Esophagus mucosa (tissue), 1 donor: ENCODE measurements at regions not wholly inside any gene's neighbourhood (a gene's known extent, or its start where the extent isn't known, plus 50 kb on each side); places are given as distances from the start of the nearest gene placed in this dataset.
A peak's percentile ranks its signal among the peaks of the same experiment; 100 is the strongest.

Source experiments
- ATAC-seq: fragments of 200-7000 bp; cut with Tn5 transposase; one replicate; pipeline ENCODE4 v1.9.1; 2020
- donor health status: DM: yes; HTN: yes; CAD: no.

- peak; percentile 72 for ATAC-seq
Measured at GRCh38 chr12:3336606-3337311, 154.2 kb upstream of the PRMT8 start.

- ATAC-seq, result no peak
Measured at GRCh38 chr12:3337944-3338343, 153.1 kb upstream of the PRMT8 start.

GRCh38 chr12:3339221-3339620 lies 151.8 kb upstream of the PRMT8 start:
- ATAC-seq, result no peak

GRCh38 chr12:3341594-3341993 lies 149.4 kb upstream of the PRMT8 start:
- ATAC-seq, result peak; percentile 42

DNA sequence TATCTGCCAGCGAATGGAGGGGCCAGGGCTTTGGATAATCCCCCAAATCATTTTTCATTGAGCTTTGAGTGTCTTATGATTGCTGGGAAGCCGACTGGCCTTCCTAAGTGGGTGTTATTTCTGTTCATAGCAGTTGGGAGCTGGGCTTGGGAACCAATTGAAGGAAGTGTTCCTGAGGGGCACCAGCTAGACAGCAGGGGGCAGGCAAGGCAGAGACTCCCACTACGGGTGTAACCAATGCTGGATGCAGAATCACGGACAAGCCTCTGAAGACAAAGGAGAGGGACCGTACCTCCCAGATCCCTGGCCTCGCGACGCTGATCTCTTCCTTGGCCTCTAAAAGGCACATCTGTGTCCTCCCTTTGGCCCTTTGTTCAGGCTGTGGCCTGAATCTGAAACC lies 149.0 kb upstream of the PRMT8 start:
- no peak for ATAC-seq

- no peak for ATAC-seq
Measured at GRCh38 chr12:3348055-3348454, 142.9 kb upstream of the PRMT8 start.

DNA sequence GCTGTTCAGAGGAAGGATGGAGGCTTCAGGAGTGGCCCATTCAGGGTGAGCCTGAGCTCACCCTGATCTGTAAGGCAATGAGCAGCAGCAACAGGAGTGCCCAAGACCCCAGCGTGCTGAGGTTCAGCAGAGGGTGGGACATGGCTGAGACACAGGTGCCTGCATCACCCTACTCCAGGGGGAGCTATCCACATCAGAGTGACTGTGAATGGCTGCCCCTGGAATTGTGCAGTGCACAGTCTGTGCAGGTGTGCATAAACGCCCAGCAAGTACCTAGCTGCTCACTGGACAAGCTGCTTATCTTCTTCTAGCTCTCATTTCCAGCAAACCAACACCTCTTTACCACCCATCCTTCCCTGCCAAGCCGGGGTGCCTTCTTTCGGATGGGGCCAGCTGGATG lies 140.6 kb upstream of the PRMT8 start:
- ATAC-seq, result no peak

- no peak for ATAC-seq
Measured at GRCh38 chr12:3351731-3352130, 139.3 kb upstream of the PRMT8 start.

DNA sequence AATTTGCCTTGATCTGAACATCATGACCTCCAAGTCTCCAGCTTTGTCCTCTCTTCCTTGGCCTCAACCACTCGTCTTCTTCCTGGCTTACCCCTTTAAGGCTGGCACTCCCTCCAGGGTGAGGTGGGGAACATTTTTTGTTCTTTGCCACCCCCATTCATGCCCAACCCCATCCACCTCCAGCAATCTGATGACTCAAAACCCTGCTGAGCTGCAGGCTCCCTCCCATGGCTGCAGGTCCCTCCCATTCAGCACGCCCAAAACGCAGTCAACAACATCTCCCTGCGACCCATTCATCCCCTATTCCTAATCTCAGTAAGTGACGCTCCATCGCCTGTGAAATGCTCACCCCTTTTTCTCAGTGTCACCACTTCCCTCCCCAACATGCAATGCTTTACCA lies 138.8 kb upstream of the PRMT8 start:
- peak; percentile 85 for ATAC-seq

DNA sequence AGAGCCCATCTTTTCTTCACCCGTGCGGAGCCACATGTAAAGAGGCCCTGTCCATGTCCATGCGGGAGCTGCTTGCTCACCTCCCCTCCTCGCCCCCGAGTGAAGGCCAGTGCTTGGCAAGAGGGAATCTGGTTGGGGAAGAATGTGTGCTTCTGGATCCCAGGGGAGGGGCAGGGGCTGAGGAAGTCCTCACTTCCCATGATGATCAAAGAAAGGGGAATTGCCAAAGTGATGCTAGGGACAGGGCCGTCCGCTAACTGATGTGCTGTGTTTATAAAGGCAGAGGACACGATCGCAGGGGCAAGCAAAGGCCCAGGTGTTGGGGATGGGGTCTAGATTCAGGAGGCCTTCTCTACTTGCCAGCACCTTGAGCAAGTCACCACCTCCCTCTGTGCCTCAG lies 137.4 kb upstream of the PRMT8 start:
- no peak for ATAC-seq

GRCh38 chr12:3354586-3354985 lies 136.4 kb upstream of the PRMT8 start:
- no peak for ATAC-seq

- ATAC-seq, result no peak
Measured at GRCh38 chr12:3355378-3355900, 135.6 kb upstream of the PRMT8 start.

DNA sequence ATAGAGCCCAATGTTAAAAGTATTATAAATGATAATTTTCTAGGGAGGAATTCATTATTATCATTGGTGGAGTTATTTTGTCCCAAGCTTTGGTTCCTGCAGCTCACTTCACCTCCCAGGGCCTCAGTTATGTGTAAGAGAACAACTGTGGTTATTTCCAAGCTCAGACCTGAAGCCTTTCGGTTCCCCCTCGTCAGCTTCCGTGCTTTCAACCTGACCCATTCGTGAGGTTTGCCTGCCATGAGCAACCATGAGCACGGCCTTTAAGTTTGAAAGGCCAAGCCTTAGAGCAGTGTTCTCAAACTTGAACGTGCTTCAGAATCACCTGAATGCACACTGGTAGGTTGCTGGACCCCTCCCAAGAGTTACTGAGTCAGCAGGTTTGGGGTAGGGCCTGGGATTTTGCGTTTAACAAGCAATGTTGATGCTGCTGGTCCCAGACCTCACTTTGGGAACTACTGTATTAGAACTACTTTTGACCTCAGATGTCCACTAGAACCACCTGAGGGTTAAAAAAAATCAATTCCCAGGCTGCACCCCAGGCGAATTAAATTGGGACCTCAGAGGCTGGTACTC lies 133.0 kb upstream of the PRMT8 start:
- ATAC-seq, result no peak

- no peak for ATAC-seq
Measured at GRCh38 chr12:3359478-3359877, 131.5 kb upstream of the PRMT8 start.

DNA sequence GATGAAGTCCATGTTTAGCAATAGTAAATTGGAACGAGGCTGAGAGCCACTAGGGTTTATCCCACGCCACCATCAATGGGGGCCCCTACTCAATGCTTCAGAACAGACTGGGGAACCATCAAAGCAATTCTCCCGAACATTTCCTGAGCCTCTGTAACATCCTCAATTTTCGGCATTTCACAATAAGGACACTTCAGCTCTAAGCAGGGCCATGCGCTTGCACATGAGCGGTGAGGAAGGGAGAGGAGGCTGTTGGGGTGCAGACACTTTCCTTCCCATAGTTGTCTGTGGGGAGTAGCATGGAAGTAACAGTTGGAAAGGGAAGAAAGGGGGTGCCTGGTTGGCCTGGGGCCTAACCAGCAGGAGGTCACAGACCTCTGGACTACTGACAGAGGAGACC lies 129.9 kb upstream of the PRMT8 start:
- no peak for ATAC-seq

GRCh38 chr12:3362737-3363136 lies 128.3 kb upstream of the PRMT8 start:
- no peak for ATAC-seq

DNA sequence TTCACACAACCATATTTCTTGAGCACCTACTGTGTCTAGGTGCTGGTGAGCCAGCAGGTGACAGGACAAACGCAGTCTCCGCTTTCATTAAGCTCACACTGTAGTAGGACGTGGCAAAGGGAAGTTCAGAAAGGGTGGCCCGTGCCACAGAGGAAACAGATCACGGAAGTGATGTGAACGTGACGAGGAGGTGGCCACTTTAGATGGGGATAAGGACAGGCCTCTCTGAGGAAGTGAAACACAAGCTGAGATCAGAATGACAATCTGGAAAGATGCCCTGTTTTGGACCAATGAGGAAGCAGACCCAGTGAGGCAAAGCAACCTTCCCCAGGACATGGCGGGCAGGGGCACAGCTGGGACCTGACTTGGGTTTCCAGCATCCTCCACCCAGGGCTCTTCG lies 127.4 kb upstream of the PRMT8 start:
- no peak for ATAC-seq

DNA sequence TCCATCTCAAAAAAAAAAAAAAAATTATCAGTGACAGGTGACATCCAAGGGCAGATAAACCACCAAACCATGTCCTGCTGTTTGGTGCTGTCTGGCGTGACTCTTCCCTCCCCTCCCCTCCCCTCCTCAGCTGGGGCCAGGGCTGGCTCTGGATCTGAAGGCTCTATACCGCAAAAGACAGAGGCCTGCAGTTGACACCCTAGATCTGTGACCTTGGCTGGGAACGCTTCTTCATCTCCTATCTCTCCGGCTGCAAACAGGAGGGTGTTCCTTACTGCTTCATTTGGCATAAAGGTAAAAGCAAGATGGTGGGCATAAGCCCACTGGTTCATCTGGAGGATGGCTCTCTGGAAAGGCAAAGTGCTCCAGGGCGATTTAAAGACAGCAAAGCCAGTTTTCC lies 126.8 kb upstream of the PRMT8 start:
- ATAC-seq, result no peak

GRCh38 chr12:3364661-3365462 lies 126.1 kb upstream of the PRMT8 start:
- no peak for ATAC-seq

DNA sequence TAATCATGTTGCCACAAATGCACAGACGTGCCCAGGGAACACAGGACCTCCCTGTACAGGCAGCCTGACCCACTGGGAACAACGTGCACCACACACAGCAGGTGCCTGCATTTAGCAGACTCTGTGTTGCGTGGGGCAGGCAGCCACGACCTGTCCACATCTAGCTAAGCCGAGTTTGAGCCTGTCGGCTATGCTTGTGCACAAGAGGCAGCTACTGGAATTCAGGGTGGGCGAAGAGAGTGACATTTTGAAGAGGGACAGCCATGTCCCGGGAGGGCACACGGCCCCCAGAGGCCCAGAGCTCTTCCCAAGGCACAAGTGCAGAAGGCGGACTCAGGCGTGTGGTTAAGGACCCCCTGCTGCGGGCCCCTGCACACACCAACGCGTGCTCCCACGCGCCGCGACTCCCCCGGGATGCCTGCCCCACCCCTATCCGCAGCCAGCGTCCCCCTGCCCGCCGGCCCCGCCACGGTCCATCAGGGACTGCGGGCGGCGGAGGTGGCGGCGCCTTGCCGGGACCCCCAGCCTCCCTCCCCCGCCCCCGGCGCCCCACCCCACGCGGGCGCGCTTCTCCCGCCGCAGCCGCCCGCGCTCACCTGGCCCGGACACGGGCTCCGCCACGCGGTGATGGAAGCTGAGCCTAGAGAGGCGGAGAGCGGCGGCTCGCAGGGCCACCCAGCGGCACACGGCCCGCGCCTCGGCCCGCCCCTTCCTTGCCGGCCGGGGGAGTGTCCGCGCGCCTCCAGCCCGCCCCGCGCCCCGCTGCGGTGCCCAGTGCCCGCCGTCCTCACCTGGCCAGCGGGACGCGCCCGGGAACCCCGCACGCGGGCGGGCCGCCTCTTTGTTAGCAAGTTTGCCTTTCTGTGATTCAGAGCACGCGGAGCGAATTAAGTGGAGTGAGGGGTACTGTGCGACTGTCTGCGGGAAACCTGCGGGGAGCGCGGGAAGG lies 125.3 kb upstream of the PRMT8 start:
- peak; percentile 84 for ATAC-seq

DNA sequence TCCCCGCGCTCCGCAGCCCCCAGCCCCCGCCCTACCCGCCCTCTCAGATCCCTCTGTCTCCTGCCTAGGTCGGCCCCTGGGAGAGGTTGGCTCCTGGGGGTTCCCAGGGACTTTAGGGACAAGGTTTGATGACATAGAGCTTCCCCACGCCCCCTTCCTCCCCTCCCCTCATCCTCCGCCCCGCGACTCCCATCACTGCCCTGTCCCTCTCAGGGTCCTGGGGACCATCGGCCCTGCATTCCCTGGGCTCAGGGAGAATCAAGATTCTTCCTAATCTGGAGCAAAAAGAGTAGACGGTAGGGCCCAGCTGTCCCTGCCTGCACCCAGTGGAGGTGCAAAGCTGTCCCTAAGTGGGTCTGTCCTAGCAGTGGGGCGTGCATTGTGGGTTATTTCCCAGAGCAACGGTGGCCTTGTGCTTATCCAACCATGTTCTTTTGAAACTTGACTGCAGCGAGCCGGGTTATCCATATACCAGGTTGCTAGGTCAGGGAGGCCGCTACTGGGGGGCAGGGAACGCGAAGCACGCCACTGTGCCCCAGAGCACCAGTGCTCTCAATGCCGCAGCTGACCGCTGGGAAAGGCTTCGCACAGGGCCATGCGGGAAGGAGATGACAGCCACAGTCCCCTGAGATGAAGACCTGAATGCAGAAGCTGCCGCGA lies 124.4 kb upstream of the PRMT8 start:
- no peak for ATAC-seq
